A549 (cell line): ENCODE measurements at regions not wholly inside any gene's neighbourhood (a gene's known extent, or its start where the extent isn't known, plus 50 kb on each side); places are given as distances from the start of the nearest gene placed in this dataset.

Experiments
- CTCF ChIP-seq: fragments of >200 bp; sonication (Bioruptor Twin); formaldehyde crosslinking; IDR thresholded peaks from 3 replicates; pipeline ENCODE4 v1.5.1; 2016
- REST ChIP-seq: fragments of 200-600 bp; sonication (generic); IDR thresholded peaks from 2 replicates; pipeline ENCODE4 v1.6.1; 2016; ENCODE audit warnings: antibody characterized with exemption, mild to moderate bottlenecking, moderate library complexity

DNA sequence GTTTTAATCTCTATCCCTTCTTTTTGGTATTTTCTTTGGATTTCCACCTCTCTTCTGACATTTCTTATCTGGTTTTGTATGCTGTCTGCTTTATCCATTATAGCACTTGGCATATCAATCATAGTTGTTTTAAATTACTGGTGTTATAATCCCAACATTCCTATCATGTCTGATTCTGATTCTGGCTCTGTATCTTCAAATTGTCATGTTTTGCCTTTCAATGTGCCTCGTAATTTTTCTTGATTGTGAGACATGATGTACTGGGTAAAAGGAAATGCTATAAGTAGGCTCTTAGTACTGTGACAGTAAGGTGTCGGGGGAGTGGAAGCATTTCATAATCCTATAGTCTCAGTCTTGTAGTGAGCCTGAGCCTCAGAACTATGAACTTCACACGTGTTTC is 729.3 kb upstream of the NOVA1 start:
- TF ChIP-seq CTCF (no peak), REST (no peak)
